ENCODE measurements at regions not wholly inside any gene's neighbourhood (a gene's known extent, or its start where the extent isn't known, plus 50 kb on each side); places are given as distances from the start of the nearest gene placed in this dataset.

DNA sequence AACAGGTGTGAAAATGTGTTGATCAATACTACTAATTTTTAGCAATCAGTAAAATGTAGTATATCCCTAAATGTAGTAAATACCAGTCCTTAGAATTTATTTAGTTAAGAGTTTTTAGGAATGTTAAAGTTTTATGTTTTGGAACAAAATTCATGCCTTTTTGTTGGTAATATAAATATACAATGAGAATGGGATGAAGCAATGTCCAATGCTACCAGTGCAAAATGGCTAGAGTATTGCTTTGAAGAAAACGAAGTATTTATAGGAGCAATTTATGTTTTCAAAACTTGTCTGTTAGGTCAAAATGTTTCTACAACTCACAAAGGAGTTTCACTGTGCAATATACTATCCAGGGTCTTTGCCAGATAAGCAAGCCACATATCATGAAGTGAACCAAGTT lies 851.5 kb downstream of the PCDH18 start:
- TF ChIP-seq, protein P1, sequence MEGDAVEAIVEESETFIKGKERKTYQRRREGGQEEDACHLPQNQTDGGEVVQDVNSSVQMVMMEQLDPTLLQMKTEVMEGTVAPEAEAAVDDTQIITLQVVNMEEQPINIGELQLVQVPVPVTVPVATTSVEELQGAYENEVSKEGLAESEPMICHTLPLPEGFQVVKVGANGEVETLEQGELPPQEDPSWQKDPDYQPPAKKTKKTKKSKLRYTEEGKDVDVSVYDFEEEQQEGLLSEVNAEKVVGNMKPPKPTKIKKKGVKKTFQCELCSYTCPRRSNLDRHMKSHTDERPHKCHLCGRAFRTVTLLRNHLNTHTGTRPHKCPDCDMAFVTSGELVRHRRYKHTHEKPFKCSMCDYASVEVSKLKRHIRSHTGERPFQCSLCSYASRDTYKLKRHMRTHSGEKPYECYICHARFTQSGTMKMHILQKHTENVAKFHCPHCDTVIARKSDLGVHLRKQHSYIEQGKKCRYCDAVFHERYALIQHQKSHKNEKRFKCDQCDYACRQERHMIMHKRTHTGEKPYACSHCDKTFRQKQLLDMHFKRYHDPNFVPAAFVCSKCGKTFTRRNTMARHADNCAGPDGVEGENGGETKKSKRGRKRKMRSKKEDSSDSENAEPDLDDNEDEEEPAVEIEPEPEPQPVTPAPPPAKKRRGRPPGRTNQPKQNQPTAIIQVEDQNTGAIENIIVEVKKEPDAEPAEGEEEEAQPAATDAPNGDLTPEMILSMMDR (IDR thresholded peaks at IDR 0.05), result no peak
- TF ChIP-seq POLR2A (IDR thresholded peaks at IDR 0.05), result no peak
